B cell (primary cell): ENCODE measurements at regions not wholly inside any gene's neighbourhood (a gene's known extent, or its start where the extent isn't known, plus 50 kb on each side); places are given as distances from the start of the nearest gene placed in this dataset.

ENCODE experiments used
- ATAC-seq: fragments of 200-7000 bp; cut with Tn5 transposase; one replicate; pipeline ENCODE4 v1.10.0; 2021; ENCODE audit warnings: low read depth, mild to moderate bottlenecking, moderate number of reproducible peaks, moderate library complexity
- CTCF ChIA-PET: fragments of 350-600 bp; sonication (Branson Sonifier 250); formaldehyde crosslinking; loops from one replicate; lab custom pipeline; 2021; ENCODE audit warnings: antibody characterized with exemption, inconsistent platforms; lab: Charles Lee
- POLR2A ChIA-PET: fragments of 350-600 bp; sonication (Branson Sonifier 250); formaldehyde crosslinking; loops from one replicate; lab custom pipeline; 2021; ENCODE audit warnings: antibody characterized with exemption; lab: Charles Lee
- DNase-seq: peaks from one replicate; pipeline ENCODE4 v3.0.0; 2013
- H2AFZ ChIP-seq: 2 replicates; pipeline ENCODE4 v1.6.1; 2012; ENCODE audit warnings: mild to moderate bottlenecking, low read depth, low read length; ENCODE audit not compliant: insufficient read depth, poor library complexity, severe bottlenecking
- H3K27ac ChIP-seq, 2 donors: 1 replicate in 1 of 2; 2 replicates in 1 of 2; pipeline ENCODE4 v1.5.1; 2012 to 2013; ENCODE audit warnings: low read length in 2 of 2, mild to moderate bottlenecking in 2 of 2, moderate library complexity in 1 of 2
- H3K27me3 ChIP-seq, 4 experiments: fragments of 200-600 bp in 1 of 4; sonication (generic) in 1 of 4; replicated peaks in 1 of 4; 1 replicate in 2 of 4; 2 replicates in 2 of 4; pipeline versions ENCODE4 v1.6.1 to v1.7.0; 2013 to 2016; ENCODE audit warnings: low read length in 3 of 4, mild to moderate bottlenecking in 2 of 4, mixed read lengths in 1 of 4, moderate library complexity in 1 of 4; ENCODE audit not compliant: insufficient read depth in 4 of 4, control insufficient read depth in 3 of 4; ENCODE audit errors: control extremely low read depth in 1 of 4
- H3K36me3 ChIP-seq, 2 experiments: replicated peaks in 1 of 2; 1 replicate in 1 of 2; 2 replicates in 1 of 2; pipeline versions ENCODE4 v1.6.1 to v1.7.1; 2013; ENCODE audit warnings: low read length in 1 of 2; ENCODE audit not compliant: insufficient read depth in 2 of 2, control insufficient read depth in 1 of 2; ENCODE audit errors: control extremely low read depth in 1 of 2, extremely low read depth in 1 of 2
- H3K4me1 ChIP-seq, 2 donors: fragments of 200-600 bp in 1 of 2; sonication (generic) in 1 of 2; 1 replicate in 1 of 2; 2 replicates in 1 of 2; pipeline versions ENCODE4 v1.5.1 to v1.6.1; 2013 to 2017; ENCODE audit warnings: low read length in 2 of 2; ENCODE audit not compliant: control insufficient read depth in 2 of 2, insufficient read depth in 2 of 2
- H3K4me2 ChIP-seq: replicated peaks from 2 replicates; pipeline ENCODE3; 2012; ENCODE audit warnings: mild to moderate bottlenecking, low read depth, low read length; ENCODE audit not compliant: poor library complexity, severe bottlenecking
- H3K4me3 ChIP-seq, 5 experiments: fragments of 200-600 bp in 1 of 5; sonication (generic) in 1 of 5; 1 replicate in 3 of 5; 2 replicates in 2 of 5; pipeline versions ENCODE4 v1.5.1 to v1.7.0; 2011 to 2016; ENCODE audit warnings: low read length in 4 of 5, mild to moderate bottlenecking in 4 of 5, low read depth in 2 of 5, control low read depth in 1 of 5, moderate library complexity in 1 of 5; ENCODE audit not compliant: insufficient read depth in 1 of 5; ENCODE audit errors: control extremely low read depth in 1 of 5, extremely low read depth in 1 of 5
- H3K79me2 ChIP-seq: fragments of 200-600 bp; sonication (generic); one replicate; pipeline ENCODE4 v1.6.0; 2016; ENCODE audit warnings: low read length; ENCODE audit not compliant: control insufficient read depth, insufficient read depth
- H3K9ac ChIP-seq: fragments of 200-600 bp; sonication (generic); 2 replicates; pipeline ENCODE4 v1.6.1; 2017; ENCODE audit warnings: mild to moderate bottlenecking, low read length, moderate library complexity
- H3K9me3 ChIP-seq, 3 donors: one replicate each; pipeline versions ENCODE4 v1.6.1 to v1.7.1; 2013; ENCODE audit warnings: low read length in 2 of 3; ENCODE audit not compliant: control insufficient read depth in 2 of 3, insufficient read depth in 1 of 3; ENCODE audit errors: control extremely low read depth in 1 of 3
- H4K20me1 ChIP-seq: 2 replicates; pipeline ENCODE4 v1.6.0; 2012; ENCODE audit warnings: mild to moderate bottlenecking, low read length; ENCODE audit not compliant: insufficient read depth, control insufficient read depth, poor library complexity, severe bottlenecking
- H3K27ac Mint-ChIP-seq: one replicate; pipeline ENCODE4 v1.8.0; 2021; ENCODE audit warnings: mixed read lengths
- H3K27me3 Mint-ChIP-seq: one replicate; pipeline ENCODE4 v1.8.0; 2021; ENCODE audit warnings: mixed read lengths
- H3K4me1 Mint-ChIP-seq: one replicate; pipeline ENCODE4 v1.8.0; 2021; ENCODE audit warnings: mixed read lengths
- H3K4me3 Mint-ChIP-seq: one replicate; pipeline ENCODE4 v1.8.0; 2021; ENCODE audit warnings: mixed read lengths
- H3K9me3 Mint-ChIP-seq: one replicate; pipeline ENCODE4 v1.8.0; 2022; ENCODE audit warnings: mixed read lengths; ENCODE audit not compliant: insufficient read depth
- EZH2 ChIP-seq: IDR thresholded peaks from 2 replicates; pipeline ENCODE4 v1.6.1; 2012; ENCODE audit warnings: borderline replicate concordance, low read depth, mild to moderate bottlenecking, moderate library complexity, low read length; ENCODE audit not compliant: insufficient read depth, poor library complexity, severe bottlenecking
- WGBS: methylation state at CpG from one replicate; pipeline ENCODE4 v1.1.5; 2013; ENCODE audit warnings: missing lambda C conversion rate; ENCODE audit not compliant: insufficient coverage; 5-methylcytosine and 5-hydroxymethylcytosine counted together
- intact Hi-C: fragments of 100-400 bp; cut with micrococcal nuclease; formaldehyde crosslinking; loops from one replicate; pipeline ENCODE4 v1.10.0; 2022
- TF ChIP-seq, protein P1 (sequence below): fragments of 200-600 bp; IDR thresholded peaks from one replicate; pipeline ENCODE4 v1.8.0; 2022; ENCODE audit warnings: antibody characterized with exemption, mild to moderate bottlenecking

GRCh38 chr2:183409662-183410061 lies 285.4 kb downstream of the NUP35 start:
- Histone ChIP-seq H3K27ac (no peak overlapping the region), H4K20me1 (no peaks in the 10 kb centered on the region), H3K4me1 (no peaks in the 10 kb centered on the region), H3K4me2 (no peak overlapping the region), H2AFZ (no peak overlapping the region), H3K36me3 (no peaks in the 10 kb centered on the region), H3K79me2 (no peaks in the 10 kb centered on the region), H3K4me3 (no peak overlapping the region), H3K27me3 (no peaks in the 10 kb centered on the region), H3K9me3 (peaks cover 0 to 2% (median 0%) of the 10 kb centered on the region in 3 donors), H3K9ac (no peak overlapping the region)
- no peak overlapping the region for H3K27ac Mint-ChIP-seq
- no peak for TF ChIP-seq EZH2
- TF ChIP-seq, protein P1, sequence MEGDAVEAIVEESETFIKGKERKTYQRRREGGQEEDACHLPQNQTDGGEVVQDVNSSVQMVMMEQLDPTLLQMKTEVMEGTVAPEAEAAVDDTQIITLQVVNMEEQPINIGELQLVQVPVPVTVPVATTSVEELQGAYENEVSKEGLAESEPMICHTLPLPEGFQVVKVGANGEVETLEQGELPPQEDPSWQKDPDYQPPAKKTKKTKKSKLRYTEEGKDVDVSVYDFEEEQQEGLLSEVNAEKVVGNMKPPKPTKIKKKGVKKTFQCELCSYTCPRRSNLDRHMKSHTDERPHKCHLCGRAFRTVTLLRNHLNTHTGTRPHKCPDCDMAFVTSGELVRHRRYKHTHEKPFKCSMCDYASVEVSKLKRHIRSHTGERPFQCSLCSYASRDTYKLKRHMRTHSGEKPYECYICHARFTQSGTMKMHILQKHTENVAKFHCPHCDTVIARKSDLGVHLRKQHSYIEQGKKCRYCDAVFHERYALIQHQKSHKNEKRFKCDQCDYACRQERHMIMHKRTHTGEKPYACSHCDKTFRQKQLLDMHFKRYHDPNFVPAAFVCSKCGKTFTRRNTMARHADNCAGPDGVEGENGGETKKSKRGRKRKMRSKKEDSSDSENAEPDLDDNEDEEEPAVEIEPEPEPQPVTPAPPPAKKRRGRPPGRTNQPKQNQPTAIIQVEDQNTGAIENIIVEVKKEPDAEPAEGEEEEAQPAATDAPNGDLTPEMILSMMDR, result no peak
- CTCF ChIA-PET, result interaction anchor here (0.7 kb wide), 1 partner anchor 703 kb away, joined by 4 read pairs; no protein-coding TSS in a partner anchor
- H3K9me3 Mint-ChIP-seq, result no peaks in the 10 kb centered on the region
- no peaks in the 10 kb centered on the region for H3K4me1 Mint-ChIP-seq
- POLR2A ChIA-PET, result no interaction called here
- intact Hi-C loops, result no loop called here
- DNase-seq (no peak), ATAC-seq (no peak)
- no peaks in the 10 kb centered on the region for H3K27me3 Mint-ChIP-seq
- H3K4me3 Mint-ChIP-seq, result no peak overlapping the region

DNA sequence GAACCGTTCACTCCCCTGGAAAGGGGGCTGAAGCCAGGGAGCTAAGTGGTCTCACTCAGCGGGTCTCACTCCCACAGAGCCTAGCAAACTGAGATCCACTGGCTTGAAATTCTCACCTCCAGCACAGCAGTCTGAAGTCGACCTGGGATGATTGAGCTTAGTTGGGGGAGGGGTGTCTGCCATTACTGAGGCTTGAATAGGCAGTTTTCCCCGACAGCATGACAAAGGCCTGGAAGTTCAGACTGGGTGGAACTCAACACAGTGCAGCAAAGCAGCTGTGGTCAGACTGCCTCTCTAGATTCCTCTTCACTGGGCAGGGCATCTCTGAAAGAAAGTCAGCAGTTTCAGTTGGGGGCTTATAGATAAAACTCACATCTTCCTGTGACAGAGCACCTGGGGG lies 292.5 kb downstream of the NUP35 start:
- no peaks in the 10 kb centered on the region for H3K9me3 Mint-ChIP-seq
- H3K4me3 ChIP-seq, result no peak overlapping the region
- no peaks in the 10 kb centered on the region for H3K4me1 ChIP-seq
- no peak overlapping the region for H3K4me3 Mint-ChIP-seq
- no peak for ATAC-seq
- H3K4me2 ChIP-seq, result no peak overlapping the region
- H3K9me3 ChIP-seq, result peaks cover 0 to 11% (median 0%) of the 10 kb centered on the region in 3 donors
- no peaks in the 10 kb centered on the region for H3K27me3 ChIP-seq
- no peak overlapping the region for H3K27ac Mint-ChIP-seq
- H3K4me1 Mint-ChIP-seq, result no peaks in the 10 kb centered on the region
- no peak for TF ChIP-seq EZH2
- TF ChIP-seq, protein P1, result no peak
- H3K9ac ChIP-seq, result no peak overlapping the region
- ChIA-PET CTCF (no interaction called here), POLR2A (no interaction called here)
- no peak overlapping the region for H2AFZ ChIP-seq
- H4K20me1 ChIP-seq, result no peaks in the 10 kb centered on the region
- no peaks in the 10 kb centered on the region for H3K36me3 ChIP-seq
- intact Hi-C loops, result no loop called here
- WGBS, result 83% methylated on average over 3 of the region's 4 CpGs
- H3K79me2 ChIP-seq, result no peaks in the 10 kb centered on the region
- H3K27me3 Mint-ChIP-seq, result no peaks in the 10 kb centered on the region
- no peak overlapping the region for H3K27ac ChIP-seq
- DNase-seq, result no peak
